B cell (primary cell): ENCODE measurements at regions not wholly inside any gene's neighbourhood (a gene's known extent, or its start where the extent isn't known, plus 50 kb on each side); places are given as distances from the start of the nearest gene placed in this dataset.

Source experiments
- ATAC-seq: fragments of 200-7000 bp; cut with Tn5 transposase; one replicate; pipeline ENCODE4 v1.10.0; 2021; ENCODE audit warnings: low read depth, mild to moderate bottlenecking, moderate number of reproducible peaks, moderate library complexity
- CTCF ChIA-PET: fragments of 350-600 bp; sonication (Branson Sonifier 250); formaldehyde crosslinking; loops from one replicate; lab custom pipeline; 2021; ENCODE audit warnings: antibody characterized with exemption, inconsistent platforms; lab: Charles Lee
- POLR2A ChIA-PET: fragments of 350-600 bp; sonication (Branson Sonifier 250); formaldehyde crosslinking; loops from one replicate; lab custom pipeline; 2021; ENCODE audit warnings: antibody characterized with exemption; lab: Charles Lee
- DNase-seq: peaks from one replicate; pipeline ENCODE4 v3.0.0; 2013
- H2AFZ ChIP-seq: 2 replicates; pipeline ENCODE4 v1.6.1; 2012; ENCODE audit warnings: mild to moderate bottlenecking, low read depth, low read length; ENCODE audit not compliant: insufficient read depth, poor library complexity, severe bottlenecking
- H3K27ac ChIP-seq, 2 donors: 1 replicate in 1 of 2; 2 replicates in 1 of 2; pipeline ENCODE4 v1.5.1; 2012 to 2013; ENCODE audit warnings: low read length in 2 of 2, mild to moderate bottlenecking in 2 of 2, moderate library complexity in 1 of 2
- H3K27me3 ChIP-seq, 4 experiments: fragments of 200-600 bp in 1 of 4; sonication (generic) in 1 of 4; replicated peaks in 1 of 4; 1 replicate in 2 of 4; 2 replicates in 2 of 4; pipeline versions ENCODE4 v1.6.1 to v1.7.0; 2013 to 2016; ENCODE audit warnings: low read length in 3 of 4, mild to moderate bottlenecking in 2 of 4, mixed read lengths in 1 of 4, moderate library complexity in 1 of 4; ENCODE audit not compliant: insufficient read depth in 4 of 4, control insufficient read depth in 3 of 4; ENCODE audit errors: control extremely low read depth in 1 of 4
- H3K36me3 ChIP-seq, 2 experiments: replicated peaks in 1 of 2; 1 replicate in 1 of 2; 2 replicates in 1 of 2; pipeline versions ENCODE4 v1.6.1 to v1.7.1; 2013; ENCODE audit warnings: low read length in 1 of 2; ENCODE audit not compliant: insufficient read depth in 2 of 2, control insufficient read depth in 1 of 2; ENCODE audit errors: control extremely low read depth in 1 of 2, extremely low read depth in 1 of 2
- H3K4me1 ChIP-seq, 2 donors: fragments of 200-600 bp in 1 of 2; sonication (generic) in 1 of 2; 1 replicate in 1 of 2; 2 replicates in 1 of 2; pipeline versions ENCODE4 v1.5.1 to v1.6.1; 2013 to 2017; ENCODE audit warnings: low read length in 2 of 2; ENCODE audit not compliant: control insufficient read depth in 2 of 2, insufficient read depth in 2 of 2
- H3K4me2 ChIP-seq: replicated peaks from 2 replicates; pipeline ENCODE3; 2012; ENCODE audit warnings: mild to moderate bottlenecking, low read depth, low read length; ENCODE audit not compliant: poor library complexity, severe bottlenecking
- H3K4me3 ChIP-seq, 5 experiments: fragments of 200-600 bp in 1 of 5; sonication (generic) in 1 of 5; 1 replicate in 3 of 5; 2 replicates in 2 of 5; pipeline versions ENCODE4 v1.5.1 to v1.7.0; 2011 to 2016; ENCODE audit warnings: low read length in 4 of 5, mild to moderate bottlenecking in 4 of 5, low read depth in 2 of 5, control low read depth in 1 of 5, moderate library complexity in 1 of 5; ENCODE audit not compliant: insufficient read depth in 1 of 5; ENCODE audit errors: control extremely low read depth in 1 of 5, extremely low read depth in 1 of 5
- H3K79me2 ChIP-seq: fragments of 200-600 bp; sonication (generic); one replicate; pipeline ENCODE4 v1.6.0; 2016; ENCODE audit warnings: low read length; ENCODE audit not compliant: control insufficient read depth, insufficient read depth
- H3K9ac ChIP-seq: fragments of 200-600 bp; sonication (generic); 2 replicates; pipeline ENCODE4 v1.6.1; 2017; ENCODE audit warnings: mild to moderate bottlenecking, low read length, moderate library complexity
- H3K9me3 ChIP-seq, 3 donors: one replicate each; pipeline versions ENCODE4 v1.6.1 to v1.7.1; 2013; ENCODE audit warnings: low read length in 2 of 3; ENCODE audit not compliant: control insufficient read depth in 2 of 3, insufficient read depth in 1 of 3; ENCODE audit errors: control extremely low read depth in 1 of 3
- H4K20me1 ChIP-seq: 2 replicates; pipeline ENCODE4 v1.6.0; 2012; ENCODE audit warnings: mild to moderate bottlenecking, low read length; ENCODE audit not compliant: insufficient read depth, control insufficient read depth, poor library complexity, severe bottlenecking
- H3K27ac Mint-ChIP-seq: one replicate; pipeline ENCODE4 v1.8.0; 2021; ENCODE audit warnings: mixed read lengths
- H3K27me3 Mint-ChIP-seq: one replicate; pipeline ENCODE4 v1.8.0; 2021; ENCODE audit warnings: mixed read lengths
- H3K4me1 Mint-ChIP-seq: one replicate; pipeline ENCODE4 v1.8.0; 2021; ENCODE audit warnings: mixed read lengths
- H3K4me3 Mint-ChIP-seq: one replicate; pipeline ENCODE4 v1.8.0; 2021; ENCODE audit warnings: mixed read lengths
- H3K9me3 Mint-ChIP-seq: one replicate; pipeline ENCODE4 v1.8.0; 2022; ENCODE audit warnings: mixed read lengths; ENCODE audit not compliant: insufficient read depth
- CTCF ChIP-seq: fragments of 200-600 bp; IDR thresholded peaks from one replicate; pipeline ENCODE4 v1.8.0; 2022; ENCODE audit warnings: antibody characterized with exemption, mild to moderate bottlenecking
- EZH2 ChIP-seq: IDR thresholded peaks from 2 replicates; pipeline ENCODE4 v1.6.1; 2012; ENCODE audit warnings: borderline replicate concordance, low read depth, mild to moderate bottlenecking, moderate library complexity, low read length; ENCODE audit not compliant: insufficient read depth, poor library complexity, severe bottlenecking
- WGBS: methylation state at CpG from one replicate; pipeline ENCODE4 v1.1.5; 2013; ENCODE audit warnings: missing lambda C conversion rate; ENCODE audit not compliant: insufficient coverage; 5-methylcytosine and 5-hydroxymethylcytosine counted together
- intact Hi-C: fragments of 100-400 bp; cut with micrococcal nuclease; formaldehyde crosslinking; loops from one replicate; pipeline ENCODE4 v1.10.0; 2022

GRCh38 chr2:22801970-22802369 lies 583.0 kb upstream of the KLHL29 start:
- ChIA-PET POLR2A (no interaction called here), CTCF (no interaction called here)
- TF ChIP-seq CTCF (no peak), EZH2 (no peak)
- Histone ChIP-seq H3K4me1 (no peaks in the 10 kb centered on the region), H3K79me2 (no peaks in the 10 kb centered on the region), H3K4me3 (no peak overlapping the region), H3K36me3 (no peaks in the 10 kb centered on the region), H4K20me1 (no peaks in the 10 kb centered on the region), H3K4me2 (no peak overlapping the region), H3K27me3 (no peaks in the 10 kb centered on the region), H3K27ac (no peak overlapping the region), H3K9me3 (peaks cover 0 to 9% (median 0%) of the 10 kb centered on the region in 3 donors), H3K9ac (no peak overlapping the region), H2AFZ (no peak overlapping the region)
- peaks cover 7% of the 10 kb centered on the region for H3K9me3 Mint-ChIP-seq
- WGBS = 71% methylated on average over 5 of the region's 5 CpGs
- H3K27ac Mint-ChIP-seq = no peak overlapping the region
- intact Hi-C loops = no loop called here
- ATAC-seq (no peak), DNase-seq (no peak)
- H3K4me3 Mint-ChIP-seq = no peak overlapping the region
- H3K4me1 Mint-ChIP-seq = no peaks in the 10 kb centered on the region
- H3K27me3 Mint-ChIP-seq = no peaks in the 10 kb centered on the region

- H2AFZ ChIP-seq = no peak overlapping the region
- peaks cover 11% of the 10 kb centered on the region for H3K9me3 Mint-ChIP-seq
- peaks cover 0 to 9% (median 0%) of the 10 kb centered on the region in 3 donors for H3K9me3 ChIP-seq
- no peak overlapping the region for H3K27ac Mint-ChIP-seq
- no peak for TF ChIP-seq CTCF
- no peak for TF ChIP-seq EZH2
- no peak overlapping the region for H3K4me3 Mint-ChIP-seq
- no peaks in the 10 kb centered on the region for H3K4me1 Mint-ChIP-seq
- no peaks in the 10 kb centered on the region for H3K79me2 ChIP-seq
- H3K9ac ChIP-seq = no peak overlapping the region
- H3K27me3 ChIP-seq = no peaks in the 10 kb centered on the region
- no peak overlapping the region for H3K4me2 ChIP-seq
- ChIA-PET CTCF (no interaction called here), POLR2A (no interaction called here)
- ATAC-seq (no peak), DNase-seq (no peak)
- H3K27me3 Mint-ChIP-seq = no peaks in the 10 kb centered on the region
- no peak overlapping the region for H3K4me3 ChIP-seq
- intact Hi-C loops = no loop called here
- H3K27ac ChIP-seq = no peak overlapping the region
- no peaks in the 10 kb centered on the region for H3K4me1 ChIP-seq
- H4K20me1 ChIP-seq = no peaks in the 10 kb centered on the region
- H3K36me3 ChIP-seq = no peaks in the 10 kb centered on the region
These were observed 577.1 kb upstream of the KLHL29 start for GRCh38 chr2:22807872-22808271.
